ENCODE measurements at regions not wholly inside any gene's neighbourhood (a gene's known extent, or its start where the extent isn't known, plus 50 kb on each side); places are given as distances from the start of the nearest gene placed in this dataset.

DNA sequence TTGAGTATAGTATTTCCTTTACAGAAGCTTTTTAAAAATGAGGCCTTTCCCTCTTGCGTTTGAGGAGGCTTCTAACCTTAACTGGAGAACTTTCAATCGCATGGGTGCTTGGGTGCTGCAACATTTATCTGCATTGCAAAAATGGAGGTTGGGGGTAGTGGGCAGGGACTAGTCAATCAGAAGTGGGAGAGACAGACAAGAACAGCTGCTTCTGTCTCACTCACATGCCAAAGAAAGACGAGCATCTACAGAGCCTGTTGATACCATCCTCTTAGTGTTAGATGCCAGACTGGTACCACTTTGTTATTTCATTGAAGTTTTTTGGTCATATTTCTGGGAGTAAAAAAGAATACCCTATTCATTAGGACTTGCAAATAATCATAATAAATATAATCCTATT, 1292.2 kb downstream of the UQCRFS1 start:
- no peak overlapping the region for H3K4ac ChIP-seq (ENCODE audit: low read depth, low read length)
- no peak overlapping the region for H3K4me2 ChIP-seq (ENCODE audit: insufficient read depth, insufficient read length, low read length)
- no peak overlapping the region for H3K4me3 Mint-ChIP-seq
- H3K23me2 ChIP-seq (ENCODE audit: insufficient read length, low read depth, low read length, poor library complexity, severe bottlenecking): no peaks in the 10 kb centered on the region
- no peak overlapping the region for H3K27ac ChIP-seq (ENCODE audit: insufficient read length, low read depth, low read length)
- H3K9ac ChIP-seq (ENCODE audit: extremely low read depth, insufficient read length, low read length): no peak overlapping the region
- no peak for DNase-seq
- no peaks in the 10 kb centered on the region; the same call in 1 of the 2 replicates for H3K27me3 Mint-ChIP-seq (ENCODE audit: low read depth)
- H2BK5ac ChIP-seq (ENCODE audit: insufficient read length, low read length): no peak overlapping the region
- H3K27me3 ChIP-seq (ENCODE audit: insufficient read depth, low read length): no peaks in the 10 kb centered on the region
- H4K8ac ChIP-seq (replicated peaks; ENCODE audit: insufficient read length, low read depth, low read length): no peak overlapping the region
- H2BK12ac ChIP-seq (ENCODE audit: insufficient read length, low read depth, low read length): no peak overlapping the region
- no peaks in the 10 kb centered on the region for H3K79me2 ChIP-seq (ENCODE audit: insufficient read depth, low read length)
- no peak overlapping the region for H3K56ac ChIP-seq (ENCODE audit: insufficient read length, low read depth, low read length)
- no peak overlapping the region for H3T11ph ChIP-seq (ENCODE audit: low read length)
- peaks cover 79% of the 10 kb centered on the region for H3K9me3 ChIP-seq (ENCODE audit: control insufficient read depth, low read depth, low read length)
- no peak overlapping the region for H3K14ac ChIP-seq (ENCODE audit: insufficient read depth, low read length)
- WGBS (ENCODE audit: extremely low coverage, insufficient read length, low lambda C conversion rate): no CpG with 5 or more reads among the region's 3 CpGs
- H4K20me1 ChIP-seq (ENCODE audit: control insufficient read depth, insufficient read depth, insufficient read length): no peaks in the 10 kb centered on the region
- H4K91ac ChIP-seq (ENCODE audit: insufficient read length, low read depth, low read length): no peak overlapping the region
- no peak overlapping the region for H2AFZ ChIP-seq (ENCODE audit: low read length)
- no peaks in the 10 kb centered on the region for H3K79me1 ChIP-seq (ENCODE audit: insufficient read depth, low read depth, low read length, poor library complexity, severe bottlenecking)
- no peak overlapping the region for H3K27ac Mint-ChIP-seq
- no peak overlapping the region for H2BK120ac ChIP-seq (ENCODE audit: low read depth, low read length, poor library complexity, severe bottlenecking)
- H3K23ac ChIP-seq (ENCODE audit: insufficient read length, low read depth, low read length): no peak overlapping the region
- TF ChIP-seq, protein P1, sequence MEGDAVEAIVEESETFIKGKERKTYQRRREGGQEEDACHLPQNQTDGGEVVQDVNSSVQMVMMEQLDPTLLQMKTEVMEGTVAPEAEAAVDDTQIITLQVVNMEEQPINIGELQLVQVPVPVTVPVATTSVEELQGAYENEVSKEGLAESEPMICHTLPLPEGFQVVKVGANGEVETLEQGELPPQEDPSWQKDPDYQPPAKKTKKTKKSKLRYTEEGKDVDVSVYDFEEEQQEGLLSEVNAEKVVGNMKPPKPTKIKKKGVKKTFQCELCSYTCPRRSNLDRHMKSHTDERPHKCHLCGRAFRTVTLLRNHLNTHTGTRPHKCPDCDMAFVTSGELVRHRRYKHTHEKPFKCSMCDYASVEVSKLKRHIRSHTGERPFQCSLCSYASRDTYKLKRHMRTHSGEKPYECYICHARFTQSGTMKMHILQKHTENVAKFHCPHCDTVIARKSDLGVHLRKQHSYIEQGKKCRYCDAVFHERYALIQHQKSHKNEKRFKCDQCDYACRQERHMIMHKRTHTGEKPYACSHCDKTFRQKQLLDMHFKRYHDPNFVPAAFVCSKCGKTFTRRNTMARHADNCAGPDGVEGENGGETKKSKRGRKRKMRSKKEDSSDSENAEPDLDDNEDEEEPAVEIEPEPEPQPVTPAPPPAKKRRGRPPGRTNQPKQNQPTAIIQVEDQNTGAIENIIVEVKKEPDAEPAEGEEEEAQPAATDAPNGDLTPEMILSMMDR (conservative IDR thresholded peaks at IDR 0.05): no peak
- H2BK15ac ChIP-seq (ENCODE audit: low read depth, low read length): no peak overlapping the region
- H3K4me1 ChIP-seq (ENCODE audit: insufficient read depth, low read length): no peaks in the 10 kb centered on the region
- H3K36me3 Mint-ChIP-seq (ENCODE audit: insufficient read depth in 1 of 3, low read depth in 3 of 3): peaks cover 8 to 26% (median 14%) of the 10 kb centered on the region in 3 experiments; a peak in 6 of 7 replicates
- no peak overlapping the region for H2AK5ac ChIP-seq (ENCODE audit: insufficient read length, low read length)
- H4K5ac ChIP-seq (ENCODE audit: insufficient read length, low read depth, low read length): no peak overlapping the region
- peaks cover 84 to 87% of the 10 kb centered on the region in 2 experiments for H3K9me3 Mint-ChIP-seq
- no peaks in the 10 kb centered on the region for H3K4me1 Mint-ChIP-seq
- no peak overlapping the region for H3K18ac ChIP-seq (ENCODE audit: insufficient read length, low read depth, low read length)
- H2BK20ac ChIP-seq (ENCODE audit: low read depth, low read length, poor library complexity, severe bottlenecking): no peak overlapping the region
